ENCODE measurements at regions not wholly inside any gene's neighbourhood (a gene's known extent, or its start where the extent isn't known, plus 50 kb on each side); places are given as distances from the start of the nearest gene placed in this dataset.

DNA sequence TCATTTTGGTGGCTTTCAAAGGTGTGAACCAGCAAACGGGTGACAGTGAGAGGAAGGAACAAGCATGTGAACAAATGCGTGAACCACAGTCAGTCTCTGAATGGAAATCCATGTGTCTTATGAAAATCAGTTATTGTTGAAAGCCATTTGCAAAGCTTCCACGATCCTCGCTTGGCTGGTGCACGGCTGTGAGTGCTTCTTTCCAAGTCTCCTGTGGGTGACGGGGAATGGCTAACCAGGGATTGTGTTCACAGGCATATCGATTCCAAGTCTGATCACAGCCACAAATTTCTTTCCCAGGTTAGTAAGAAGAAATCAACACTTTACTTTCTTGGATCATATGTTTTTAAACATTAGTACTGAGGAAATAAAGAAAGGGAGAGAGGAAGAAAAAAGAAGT lies 556.9 kb upstream of the RBFOX1 start:
- TF ChIP-seq POLR2A (IDR thresholded peaks at IDR 0.05) = no peak
- TF ChIP-seq, protein P1, sequence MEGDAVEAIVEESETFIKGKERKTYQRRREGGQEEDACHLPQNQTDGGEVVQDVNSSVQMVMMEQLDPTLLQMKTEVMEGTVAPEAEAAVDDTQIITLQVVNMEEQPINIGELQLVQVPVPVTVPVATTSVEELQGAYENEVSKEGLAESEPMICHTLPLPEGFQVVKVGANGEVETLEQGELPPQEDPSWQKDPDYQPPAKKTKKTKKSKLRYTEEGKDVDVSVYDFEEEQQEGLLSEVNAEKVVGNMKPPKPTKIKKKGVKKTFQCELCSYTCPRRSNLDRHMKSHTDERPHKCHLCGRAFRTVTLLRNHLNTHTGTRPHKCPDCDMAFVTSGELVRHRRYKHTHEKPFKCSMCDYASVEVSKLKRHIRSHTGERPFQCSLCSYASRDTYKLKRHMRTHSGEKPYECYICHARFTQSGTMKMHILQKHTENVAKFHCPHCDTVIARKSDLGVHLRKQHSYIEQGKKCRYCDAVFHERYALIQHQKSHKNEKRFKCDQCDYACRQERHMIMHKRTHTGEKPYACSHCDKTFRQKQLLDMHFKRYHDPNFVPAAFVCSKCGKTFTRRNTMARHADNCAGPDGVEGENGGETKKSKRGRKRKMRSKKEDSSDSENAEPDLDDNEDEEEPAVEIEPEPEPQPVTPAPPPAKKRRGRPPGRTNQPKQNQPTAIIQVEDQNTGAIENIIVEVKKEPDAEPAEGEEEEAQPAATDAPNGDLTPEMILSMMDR (IDR thresholded peaks at IDR 0.05) = no peak
